Endothelial cell of umbilical vein (primary cell): ENCODE measurements at regions not wholly inside any gene's neighbourhood (a gene's known extent, or its start where the extent isn't known, plus 50 kb on each side); places are given as distances from the start of the nearest gene placed in this dataset.
A peak's percentile ranks its signal among the peaks of the same experiment; 100 is the strongest.

Experiments used
- BruUV-seq: library from RNA; stranded (reverse); fragments of 400-500 nt; replicated peaks from 2 replicates; lab custom pipeline; 2021; lab: Mats Ljungman, UMichigan
- CTCF ChIA-PET: fragments of 300-600, 350-600 bp; sonication (Branson Sonifier 250); formaldehyde crosslinking; loops from one replicate; lab custom pipeline; 2021; ENCODE audit warnings: antibody characterized with exemption, inconsistent platforms; lab: Charles Lee
- POLR2A ChIA-PET: fragments of 300-600, 350-600 bp; sonication (Branson Sonifier 250); formaldehyde crosslinking; loops from one replicate; lab custom pipeline; 2021; ENCODE audit warnings: antibody characterized with exemption, inconsistent platforms; lab: Charles Lee
- DNase-seq: peaks from one replicate; pipeline ENCODE4 v3.0.0-alpha.2; 2011; ENCODE audit warnings: low read depth, low spot score
- FAIRE-seq: peaks from 2 replicates; lab custom pipeline; 2011; peaks lifted over from hg19 to GRCh38; lab: Jason Lieb, UNC
- H2AFZ ChIP-seq: 2 replicates; pipeline ENCODE4 v1.6.0; 2012; ENCODE audit warnings: low read depth, low read length, control low read depth, inconsistent platforms
- H3K27ac ChIP-seq: 2 replicates; pipeline ENCODE4 v1.5.1; 2011; ENCODE audit warnings: low read depth, mild to moderate bottlenecking, control low read depth, low read length, moderate library complexity; ENCODE audit not compliant: insufficient read depth
- H3K27me3 ChIP-seq, 2 experiments: 2 replicates each; pipeline versions ENCODE4 v1.6.0 to v1.6.1; 2011; ENCODE audit warnings: low read length in 2 of 2, mixed read lengths in 1 of 2; ENCODE audit not compliant: control insufficient read depth in 2 of 2, insufficient read depth in 2 of 2
- H3K36me3 ChIP-seq, 2 experiments: 2 replicates in 1 of 2; 3 replicates in 1 of 2; pipeline ENCODE4 v1.5.1; 2011; ENCODE audit warnings: low read length in 2 of 2, mild to moderate bottlenecking in 1 of 2, moderate library complexity in 1 of 2; ENCODE audit not compliant: control insufficient read depth in 2 of 2, insufficient read depth in 2 of 2; ENCODE audit errors: extremely low read depth in 1 of 2
- H3K4me1 ChIP-seq: 3 replicates; pipeline ENCODE4 v1.5.1; 2011; ENCODE audit warnings: mild to moderate bottlenecking, low read length; ENCODE audit not compliant: control insufficient read depth, insufficient read depth; ENCODE audit errors: extremely low read depth
- H3K4me2 ChIP-seq: 2 replicates; pipeline ENCODE4 v1.6.1; 2011; ENCODE audit warnings: low read length, control low read depth, mixed read lengths; ENCODE audit not compliant: insufficient read depth
- H3K4me3 ChIP-seq, 3 experiments: fragments of 200-600 bp in 1 of 3; sonication (generic), shearing (Covaris generic) in 1 of 3; replicated peaks in 1 of 3; 2 replicates each; pipeline ENCODE4 v1.5.1; 2011 to 2016; ENCODE audit warnings: control low read depth in 3 of 3, low read length in 3 of 3, mild to moderate bottlenecking in 2 of 3, inconsistent platforms in 1 of 3, low read depth in 1 of 3, moderate library complexity in 1 of 3; ENCODE audit not compliant: insufficient read depth in 1 of 3
- H3K79me2 ChIP-seq: 2 replicates; pipeline ENCODE4 v1.6.0; 2012; ENCODE audit warnings: low read length, inconsistent platforms; ENCODE audit not compliant: control insufficient read depth, insufficient read depth
- H3K9ac ChIP-seq: replicated peaks from 2 replicates; pipeline ENCODE3; 2011; ENCODE audit warnings: low read length, control low read depth; ENCODE audit not compliant: insufficient read depth; ENCODE audit errors: extremely low read depth
- H3K9me1 ChIP-seq: replicated peaks from 3 replicates; pipeline ENCODE4 v1.6.0; 2011; ENCODE audit warnings: mild to moderate bottlenecking, low read length; ENCODE audit not compliant: control insufficient read depth, insufficient read depth; ENCODE audit errors: extremely low read depth
- H3K9me3 ChIP-seq: replicated peaks from 2 replicates; pipeline ENCODE4 v1.5.1; 2012; ENCODE audit warnings: low read length, inconsistent platforms; ENCODE audit not compliant: control insufficient read depth, insufficient read depth
- H4K20me1 ChIP-seq: replicated peaks from 2 replicates; pipeline ENCODE3; 2011; ENCODE audit warnings: mild to moderate bottlenecking, low read length; ENCODE audit not compliant: control insufficient read depth, insufficient read depth; ENCODE audit errors: extremely low read depth
- EZH2 ChIP-seq: IDR thresholded peaks from 2 replicates; pipeline ENCODE4 v1.6.1; 2012; ENCODE audit warnings: borderline replicate concordance, low read depth, mild to moderate bottlenecking, moderate library complexity, low read length, inconsistent platforms; ENCODE audit not compliant: severe bottlenecking
- FOS ChIP-seq: IDR thresholded peaks from 2 replicates; pipeline ENCODE4 v1.6.1; 2011; ENCODE audit warnings: mild to moderate bottlenecking, low read length, moderate library complexity, borderline replicate concordance; ENCODE audit not compliant: insufficient read depth
- GATA2 ChIP-seq: IDR thresholded peaks from 2 replicates; pipeline ENCODE4 v1.7.0; 2011; ENCODE audit warnings: low read depth, mild to moderate bottlenecking, moderate library complexity, mixed read lengths, low read length; ENCODE audit not compliant: insufficient read length, insufficient read depth
- JUN ChIP-seq: IDR thresholded peaks from 2 replicates; pipeline ENCODE4 v1.6.1; 2011; ENCODE audit warnings: borderline replicate concordance, low read depth; ENCODE audit not compliant: insufficient read length, insufficient read depth
- MYC ChIP-seq: IDR thresholded peaks from one replicate; pipeline ENCODE4 v1.6.1; 2011; ENCODE audit warnings: mild to moderate bottlenecking, low read depth, low read length
- POLR2A ChIP-seq: IDR thresholded peaks from 2 replicates; pipeline ENCODE4 v1.6.1; 2012; ENCODE audit warnings: low read depth, mild to moderate bottlenecking, control low read depth, low read length
- POLR2AphosphoS5 ChIP-seq: IDR thresholded peaks from 2 replicates; pipeline ENCODE4 v1.6.1; 2012; ENCODE audit warnings: low read depth, mild to moderate bottlenecking, control low read depth, low read length, moderate library complexity; ENCODE audit not compliant: insufficient read depth
- dilution Hi-C: fragments of 300-500 bp; cut with MboI; formaldehyde crosslinking; loops from one replicate; pipeline ENCODE4 v1.15.0; 2019; ENCODE audit warnings: low sequenced_read_pairs; ENCODE audit not compliant: extremely low pct_ligation_motif_present
- intact Hi-C: fragments of 100-400 bp; cut with micrococcal nuclease; formaldehyde crosslinking; loops from one replicate; pipeline ENCODE4 v1.10.0; 2022
- TF ChIP-seq, protein P1 (sequence below): IDR thresholded peaks from 2 replicates; pipeline ENCODE4 v1.6.1; 2011; ENCODE audit not compliant: insufficient read depth, insufficient read length
- TF ChIP-seq, protein P2 (sequence below), 2 donors: IDR thresholded peaks; 1 replicate in 1 of 2; 2 replicates in 1 of 2; pipeline ENCODE4 v1.5.1; 2011; ENCODE audit warnings: low read length in 2 of 2, mild to moderate bottlenecking in 2 of 2, moderate library complexity in 2 of 2, control low read depth in 1 of 2, inconsistent platforms in 1 of 2, low read depth in 1 of 2; ENCODE audit not compliant: insufficient read depth in 1 of 2; ENCODE audit errors: extremely low read depth in 1 of 2

DNA sequence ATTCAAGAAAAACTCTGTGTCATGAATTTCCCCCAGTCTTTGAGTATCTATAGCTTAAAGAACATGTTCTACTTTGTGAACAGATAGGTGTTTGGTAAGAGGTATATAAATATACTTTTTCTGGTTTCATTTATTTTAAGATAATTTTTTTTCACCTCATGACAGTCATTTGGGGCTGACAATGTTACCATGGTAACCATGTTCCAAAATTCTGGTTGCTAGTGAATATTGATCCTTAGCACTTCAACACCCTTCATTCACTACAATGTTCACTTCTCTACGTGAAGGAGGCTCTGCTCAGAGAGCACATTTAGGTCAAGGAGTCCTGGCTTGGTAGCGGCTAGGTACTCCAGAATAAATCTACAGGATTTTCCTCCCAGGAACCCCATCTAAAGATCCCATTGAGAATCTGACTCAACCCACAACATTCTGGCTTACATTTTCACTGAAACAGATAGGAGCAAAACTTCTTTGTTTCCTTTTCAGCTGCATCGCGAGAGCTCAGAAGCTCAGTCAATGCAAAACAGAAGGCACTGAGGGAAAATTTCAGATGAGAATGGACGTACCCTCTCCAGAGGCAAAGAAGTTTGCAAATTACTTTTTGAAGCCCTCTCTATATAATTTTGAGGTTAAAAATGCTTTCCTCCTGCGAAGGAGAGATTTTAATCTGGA is 93.6 kb downstream of the ARF6 start:
- DNase-seq (no peak), FAIRE-seq (no peak)
- Histone ChIP-seq H3K27me3 (no peaks in the 10 kb centered on the region), H3K4me2 (peak overlapping the region; percentile 16), H3K36me3 (no peaks in the 10 kb centered on the region), H3K4me1 (peaks cover 15% of the 10 kb centered on the region), H3K9me1 (no peaks in the 10 kb centered on the region), H3K79me2 (no peaks in the 10 kb centered on the region), H3K9me3 (no peaks in the 10 kb centered on the region), H3K9ac (no peak overlapping the region), H4K20me1 (no peaks in the 10 kb centered on the region), H3K4me3 (no peak overlapping the region), H3K27ac (peak overlapping the region; percentile 30), H2AFZ (peak overlapping the region; percentile 62)
- ChIA-PET CTCF (interaction anchor here (1.0 to 3.4 kb wide), 4 partner anchors 13 to 121 kb away, joined by 3 to 11 read pairs (median 3); no protein-coding TSS in a partner anchor), POLR2A (no interaction called here)
- TF ChIP-seq MYC (no peak), GATA2 (no peak), FOS (no peak)
- TF ChIP-seq, protein P1, sequence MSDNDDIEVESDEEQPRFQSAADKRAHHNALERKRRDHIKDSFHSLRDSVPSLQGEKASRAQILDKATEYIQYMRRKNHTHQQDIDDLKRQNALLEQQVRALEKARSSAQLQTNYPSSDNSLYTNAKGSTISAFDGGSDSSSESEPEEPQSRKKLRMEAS: no peak
- BruUV-seq: no TSS peak
- dilution Hi-C loops: no loop called here
- intact Hi-C loops: no loop called here

DNA sequence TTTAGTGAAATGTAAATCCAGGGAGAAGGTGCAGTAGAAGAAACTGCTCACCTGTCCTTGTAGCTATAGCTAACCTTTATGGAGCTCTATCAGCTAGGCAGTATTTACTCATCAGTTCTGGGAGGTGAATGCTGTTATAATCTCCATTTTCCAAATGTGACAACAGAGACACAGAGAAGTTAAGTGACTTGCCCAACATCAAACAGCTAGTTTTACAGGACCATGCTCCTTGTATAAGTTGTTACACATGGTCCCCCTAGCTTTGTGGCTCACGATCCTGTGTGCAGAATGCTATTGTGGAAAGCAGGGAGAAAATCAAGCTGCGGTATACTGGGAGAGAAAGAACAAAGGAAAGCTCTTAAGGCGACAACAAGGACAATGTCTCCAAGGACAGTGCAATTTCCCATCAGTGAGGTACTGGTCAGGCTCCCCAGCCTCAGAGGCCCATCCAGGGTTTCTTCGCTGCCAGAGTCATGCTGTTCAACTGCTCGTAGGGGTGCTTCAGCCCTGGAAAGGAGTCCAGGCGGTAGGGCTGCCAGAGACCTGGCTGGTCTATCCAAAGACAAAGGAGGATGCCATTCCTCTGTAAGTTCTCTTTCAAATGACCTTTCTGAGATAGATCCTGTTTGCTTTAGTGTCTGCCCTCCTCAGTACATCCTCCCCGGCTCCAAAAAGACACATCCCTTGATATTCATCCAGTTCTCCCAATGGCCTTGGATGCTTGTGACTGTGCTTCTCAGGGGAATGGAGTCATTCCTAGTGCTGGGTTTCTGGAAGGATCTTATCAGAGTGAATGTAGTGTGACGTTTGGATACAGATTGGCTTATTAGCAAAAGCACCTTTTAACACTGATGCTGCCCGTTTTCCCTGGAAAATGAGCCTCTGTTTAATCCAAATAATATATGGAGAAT is 95.5 kb downstream of the ARF6 start:
- Histone ChIP-seq H3K9me3 (no peaks in the 10 kb centered on the region), H3K27me3 (no peaks in the 10 kb centered on the region), H3K36me3 (no peaks in the 10 kb centered on the region), H3K9ac (no peak overlapping the region), H3K27ac (no peak overlapping the region), H3K4me3 (no peak overlapping the region), H3K4me2 (no peak overlapping the region), H2AFZ (no peak overlapping the region), H3K79me2 (no peaks in the 10 kb centered on the region), H3K9me1 (no peaks in the 10 kb centered on the region), H4K20me1 (no peaks in the 10 kb centered on the region), H3K4me1 (peaks cover 5% of the 10 kb centered on the region)
- intact Hi-C loops: no loop called here
- DNase-seq (no peak), FAIRE-seq (no peak)
- BruUV-seq: no TSS peak
- dilution Hi-C loops: no loop called here
- POLR2A ChIA-PET: no interaction called here
- CTCF ChIA-PET: interaction anchor here (3.4 kb wide), 1 partner anchor 11 kb away, joined by 11 read pairs; no protein-coding TSS in a partner anchor
- TF ChIP-seq, protein P1: no peak
- no peak for TF ChIP-seq MYC
- TF ChIP-seq POLR2AphosphoS5: no peak
- no peak for TF ChIP-seq EZH2
- TF ChIP-seq GATA2: no peak
- TF ChIP-seq FOS: no peak
- TF ChIP-seq, protein P2, sequence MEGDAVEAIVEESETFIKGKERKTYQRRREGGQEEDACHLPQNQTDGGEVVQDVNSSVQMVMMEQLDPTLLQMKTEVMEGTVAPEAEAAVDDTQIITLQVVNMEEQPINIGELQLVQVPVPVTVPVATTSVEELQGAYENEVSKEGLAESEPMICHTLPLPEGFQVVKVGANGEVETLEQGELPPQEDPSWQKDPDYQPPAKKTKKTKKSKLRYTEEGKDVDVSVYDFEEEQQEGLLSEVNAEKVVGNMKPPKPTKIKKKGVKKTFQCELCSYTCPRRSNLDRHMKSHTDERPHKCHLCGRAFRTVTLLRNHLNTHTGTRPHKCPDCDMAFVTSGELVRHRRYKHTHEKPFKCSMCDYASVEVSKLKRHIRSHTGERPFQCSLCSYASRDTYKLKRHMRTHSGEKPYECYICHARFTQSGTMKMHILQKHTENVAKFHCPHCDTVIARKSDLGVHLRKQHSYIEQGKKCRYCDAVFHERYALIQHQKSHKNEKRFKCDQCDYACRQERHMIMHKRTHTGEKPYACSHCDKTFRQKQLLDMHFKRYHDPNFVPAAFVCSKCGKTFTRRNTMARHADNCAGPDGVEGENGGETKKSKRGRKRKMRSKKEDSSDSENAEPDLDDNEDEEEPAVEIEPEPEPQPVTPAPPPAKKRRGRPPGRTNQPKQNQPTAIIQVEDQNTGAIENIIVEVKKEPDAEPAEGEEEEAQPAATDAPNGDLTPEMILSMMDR (IDR thresholded peaks at IDR 0.05; ENCODE audit: extremely low read depth in 1 of 2, insufficient read depth in 1 of 2, low read depth in 1 of 2, low read length in 2 of 2): no peak
- no peak for TF ChIP-seq POLR2A
- TF ChIP-seq JUN: no peak
